Heart right ventricle (tissue), 16 donors: ENCODE measurements at regions not wholly inside any gene's neighbourhood (a gene's known extent, or its start where the extent isn't known, plus 50 kb on each side); places are given as distances from the start of the nearest gene placed in this dataset.

Experiments
- ATAC-seq, 8 donors: fragments of 200-7000 bp; cut with Tn5 transposase; one replicate each; pipeline ENCODE4 v1.9.1; 2020; ENCODE audit warnings: mild to moderate bottlenecking in 8 of 8, moderate library complexity in 8 of 8, moderate number of reproducible peaks in 1 of 8
- DNase-seq, 2 donors: peaks; one replicate each; pipeline ENCODE4 v3.0.0-alpha.2; 2020
- H3K27ac ChIP-seq, 10 donors: fragments of 200-600 bp; sonication (generic) in 2 of 10; one replicate each; pipeline versions ENCODE4 v1.5.0 to v1.8.0; 2020 to 2022; ENCODE audit warnings: mild to moderate bottlenecking in 3 of 10
- H3K27me3 ChIP-seq, 7 donors: fragments of 200-600 bp; one replicate each; pipeline ENCODE4 v1.8.0; 2021 to 2022; ENCODE audit warnings: mild to moderate bottlenecking in 2 of 7
- H3K36me3 ChIP-seq, 9 donors: fragments of 200-600 bp; sonication (generic) in 1 of 9; one replicate each; pipeline versions ENCODE4 v1.5.0 to v1.8.0; 2020 to 2022; ENCODE audit warnings: mild to moderate bottlenecking in 2 of 9
- H3K4me1 ChIP-seq, 9 donors: fragments of 200-600 bp; sonication (generic) in 1 of 9; one replicate each; pipeline versions ENCODE4 v1.5.0 to v1.8.0; 2020 to 2022; ENCODE audit warnings: mild to moderate bottlenecking in 4 of 9
- H3K4me3 ChIP-seq, 10 donors: fragments of 200-600 bp; sonication (generic) in 2 of 10; one replicate each; pipeline versions ENCODE4 v1.5.0 to v1.8.0; 2020 to 2022; ENCODE audit warnings: mild to moderate bottlenecking in 7 of 10, moderate library complexity in 2 of 10
- H3K9me3 ChIP-seq, 11 donors: fragments of 200-600 bp in 10 of 11; sonication (generic) in 2 of 11; one replicate each; pipeline versions ENCODE4 v1.5.0 to v1.8.0; 2013 to 2022; ENCODE audit warnings: mild to moderate bottlenecking in 2 of 11, control low read depth in 1 of 11, moderate library complexity in 1 of 11
- WGBS, 2 donors: extraction: QIAGEN DNeasy Blood & Tissue Kit; methylation state at CpG; one replicate each; pipeline ENCODE4 v1.1.7; 2013; ENCODE audit warnings: inconsistent platforms in 1 of 2; 5-methylcytosine and 5-hydroxymethylcytosine counted together
- intact Hi-C, 10 donors: fragments of 100-400 bp; cut with DNase I; formaldehyde crosslinking; loops; one replicate each; pipeline versions ENCODE4 v1.11.1 to v1.14.2; 2022
- TF ChIP-seq, protein P1 (sequence below), 9 donors: fragments of 200-600 bp; sonication (generic) in 2 of 9; IDR thresholded peaks; one replicate each; pipeline versions ENCODE4 v1.5.0 to v1.8.0; 2021 to 2022; ENCODE audit warnings: antibody characterized with exemption in 9 of 9, mild to moderate bottlenecking in 5 of 9, moderate library complexity in 1 of 9
- donor health status: Arrhythmogenic right ventricular cardiomyopathy.
- donor health status: ischemic (EF 13 %, LVEDD 7.1; RV severe dilation, severe dysfunction).
- donor health status: healthy with polysubstance abuse.
- donor health status: DM: no; HTN: yes; CAD: no.
- donor health status: DM: no; HTN: no; CAD: no.
- donor health status: ischemic (EF 25% LVEDD 6.9; RV normal size, moderate dysfunction).
- donor health status: ischemic (EF 25% LVEDD 5.7; RV mildly dilated, moderate dysfunction).
- donor health status: healthy.
- donor health status: DM: yes; HTN: yes; CAD: no.
- donor health status: Ischemic cardiomyopathy.
- donor health status: ischemic (EF 35%, LVEDD 5.7; RV mildly dilated, moderate dysfunction).
- donor health status: nonischemic (EF 11% LVEDD 7.7; RV severe dilation, severe dysfunction).
- donor health status: DM: yes; HTN: yes; CAD: no.
- donor health status: PGD.
- donor health status: ischemic (EF 29% LVEDD 5.4; RV normal size, mild dysfunction).
- donor health status: nonischemic (EF 23%, LVEDD 6.1; RV moderate dilation, normal function).

DNA sequence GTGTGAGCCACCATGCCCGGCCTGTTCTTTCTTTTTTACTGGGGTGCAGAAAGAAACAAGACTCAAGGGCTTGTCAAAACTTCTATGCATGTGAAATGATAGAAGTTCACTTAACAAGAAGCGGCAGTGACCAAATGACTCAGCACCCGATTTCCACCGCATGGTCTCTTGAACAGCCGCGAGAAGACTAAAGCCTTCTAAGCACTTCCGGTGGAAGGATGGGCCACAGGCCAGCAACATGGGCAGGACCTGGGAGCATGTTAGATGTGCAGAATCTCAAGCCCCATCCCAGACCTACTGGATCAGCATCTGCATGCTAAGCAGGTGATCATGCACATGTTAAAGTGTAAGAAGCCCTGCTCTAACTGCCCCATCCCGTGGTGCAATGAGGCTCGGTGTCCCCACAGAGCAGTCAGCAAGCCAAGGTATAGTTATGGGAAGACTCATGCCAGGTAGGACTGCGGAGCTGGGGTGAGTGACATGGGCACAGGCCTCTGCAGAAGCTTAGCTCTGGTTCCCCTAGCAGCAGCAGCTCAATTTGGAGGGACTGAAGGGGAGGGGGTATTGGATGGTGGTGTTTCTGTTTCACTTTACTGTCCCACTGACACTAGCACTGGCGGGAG lies 88.5 kb upstream of the HNF1B start:
- 83 to 84% methylated on average over 11 of the region's 11 CpGs for WGBS, 2 donors
- ATAC-seq: no peak

DNA sequence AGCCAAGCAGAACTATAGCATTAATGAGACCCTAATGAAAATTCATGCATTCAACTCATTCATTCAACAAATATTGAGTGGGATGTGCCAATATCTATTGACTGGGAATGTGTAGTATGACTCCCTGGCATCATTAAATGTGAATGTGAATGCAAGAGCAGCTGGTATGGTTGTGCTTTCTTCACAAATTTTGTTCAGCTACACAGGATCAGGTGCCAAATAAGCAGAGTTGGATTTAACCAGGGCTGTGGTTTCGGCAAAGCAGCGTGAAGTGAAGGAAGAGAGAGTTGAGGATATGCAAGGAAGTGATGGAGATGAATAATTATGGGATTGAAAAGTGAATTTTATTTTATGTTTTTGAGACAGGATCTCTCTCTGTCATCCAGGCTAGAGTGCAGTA lies 87.1 kb upstream of the HNF1B start:
- 92 to 98% methylated on average over 2 of the region's 2 CpGs for WGBS, 2 donors

More for the DNA sequence above, 88.5 kb upstream of the HNF1B start:
- intact Hi-C loops: no loop called here
- H3K27me3 ChIP-seq: peaks cover 0 to 18% (median 3%) of the 10 kb centered on the region in 7 donors
- TF ChIP-seq, protein P1, sequence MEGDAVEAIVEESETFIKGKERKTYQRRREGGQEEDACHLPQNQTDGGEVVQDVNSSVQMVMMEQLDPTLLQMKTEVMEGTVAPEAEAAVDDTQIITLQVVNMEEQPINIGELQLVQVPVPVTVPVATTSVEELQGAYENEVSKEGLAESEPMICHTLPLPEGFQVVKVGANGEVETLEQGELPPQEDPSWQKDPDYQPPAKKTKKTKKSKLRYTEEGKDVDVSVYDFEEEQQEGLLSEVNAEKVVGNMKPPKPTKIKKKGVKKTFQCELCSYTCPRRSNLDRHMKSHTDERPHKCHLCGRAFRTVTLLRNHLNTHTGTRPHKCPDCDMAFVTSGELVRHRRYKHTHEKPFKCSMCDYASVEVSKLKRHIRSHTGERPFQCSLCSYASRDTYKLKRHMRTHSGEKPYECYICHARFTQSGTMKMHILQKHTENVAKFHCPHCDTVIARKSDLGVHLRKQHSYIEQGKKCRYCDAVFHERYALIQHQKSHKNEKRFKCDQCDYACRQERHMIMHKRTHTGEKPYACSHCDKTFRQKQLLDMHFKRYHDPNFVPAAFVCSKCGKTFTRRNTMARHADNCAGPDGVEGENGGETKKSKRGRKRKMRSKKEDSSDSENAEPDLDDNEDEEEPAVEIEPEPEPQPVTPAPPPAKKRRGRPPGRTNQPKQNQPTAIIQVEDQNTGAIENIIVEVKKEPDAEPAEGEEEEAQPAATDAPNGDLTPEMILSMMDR (IDR thresholded peaks at IDR 0.05): no peak
- peaks cover 0 to 21% (median 0%) of the 10 kb centered on the region in 9 donors for H3K4me1 ChIP-seq
- no peak overlapping the region for H3K4me3 ChIP-seq
- H3K9me3 ChIP-seq: no peaks in the 10 kb centered on the region
- no peak for DNase-seq
- no peak overlapping the region for H3K27ac ChIP-seq
- H3K36me3 ChIP-seq: no peaks in the 10 kb centered on the region

DNA sequence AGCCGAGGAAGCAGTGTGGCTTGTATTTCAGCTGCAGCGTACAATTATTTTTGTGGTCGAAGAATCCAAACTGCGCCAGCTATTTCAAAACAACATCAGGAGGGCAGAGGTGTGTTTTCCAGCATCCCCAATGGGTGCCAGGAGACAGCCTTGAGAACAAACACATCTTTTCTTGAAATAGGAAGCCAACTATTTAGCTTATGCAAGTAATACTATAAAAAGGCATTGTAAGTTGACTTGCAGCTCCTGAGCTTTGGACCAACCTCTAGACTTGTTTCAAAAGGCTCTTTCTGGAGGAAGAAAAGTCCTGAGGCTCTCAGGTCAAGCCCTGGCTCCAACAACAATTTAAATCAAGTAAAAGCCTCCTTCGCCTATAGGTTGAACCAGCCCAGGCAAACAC lies 86.6 kb upstream of the HNF1B start:
- intact Hi-C loops: no loop called here
- TF ChIP-seq, protein P1 (IDR thresholded peaks at IDR 0.05): no peak
- 96 to 97% methylated on average over 5 of the region's 5 CpGs for WGBS, 2 donors
- H3K36me3 ChIP-seq: no peaks in the 10 kb centered on the region
- DNase-seq (no peak), ATAC-seq (no peak)
- peaks cover 0 to 10% (median 0%) of the 10 kb centered on the region in 7 donors for H3K27me3 ChIP-seq
- no peaks in the 10 kb centered on the region for H3K9me3 ChIP-seq
- H3K27ac ChIP-seq: no peak overlapping the region
- H3K4me3 ChIP-seq: no peak overlapping the region
- H3K4me1 ChIP-seq: peaks cover 0 to 39% (median 0%) of the 10 kb centered on the region in 9 donors

More for the DNA sequence above, 87.1 kb upstream of the HNF1B start:
- H3K9me3 ChIP-seq: no peaks in the 10 kb centered on the region
- H3K27ac ChIP-seq: no peak overlapping the region
- H3K36me3 ChIP-seq: no peaks in the 10 kb centered on the region
- H3K4me1 ChIP-seq: peaks cover 0 to 35% (median 0%) of the 10 kb centered on the region in 9 donors
- intact Hi-C loops: no loop called here
- no peak for ATAC-seq
- peaks cover 0 to 13% (median 0%) of the 10 kb centered on the region in 7 donors for H3K27me3 ChIP-seq
- H3K4me3 ChIP-seq: no peak overlapping the region
- TF ChIP-seq, protein P1 (IDR thresholded peaks at IDR 0.05): no peak
- DNase-seq: no peak

DNA sequence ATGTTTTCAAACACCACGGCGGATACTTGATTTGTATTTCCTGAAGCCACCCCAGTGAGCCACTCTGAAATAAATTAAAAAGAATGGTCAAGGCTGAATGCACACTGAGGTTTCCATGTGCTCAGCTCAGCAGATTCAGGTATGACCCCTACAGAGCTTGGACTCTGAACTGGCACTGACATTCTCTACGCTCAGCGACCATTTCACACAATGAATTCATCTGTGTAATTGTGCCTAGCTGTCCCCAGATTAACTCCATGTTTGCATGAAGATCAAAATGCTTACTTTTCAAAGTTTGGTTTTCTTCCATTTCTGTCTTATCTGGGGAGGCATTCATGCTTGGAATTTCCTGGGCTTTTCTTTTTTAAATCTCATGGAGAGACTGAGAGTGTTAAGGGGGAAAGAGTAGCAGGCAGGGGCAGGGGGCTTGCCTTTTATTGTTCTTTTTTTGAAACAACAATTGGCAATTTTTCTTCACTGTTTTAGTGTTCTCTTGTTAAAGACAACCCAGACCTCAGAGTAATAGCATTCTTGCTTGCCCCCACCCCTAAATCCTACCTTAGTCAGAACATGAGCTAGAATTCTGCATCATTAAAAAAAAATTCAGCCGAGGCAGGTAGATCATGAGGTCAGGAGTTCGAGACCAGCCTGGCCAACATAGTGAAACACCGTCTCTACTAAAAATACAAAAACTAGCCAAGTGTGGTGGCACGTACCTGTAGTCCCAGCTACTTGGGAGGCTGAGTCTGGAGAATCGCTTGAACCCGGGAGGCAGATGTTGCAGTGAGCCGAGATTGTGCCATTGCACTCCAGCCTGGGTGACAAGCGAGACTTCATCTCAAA lies 85.5 kb upstream of the HNF1B start:
- Histone ChIP-seq H3K27me3 (peaks cover 0 to 8% (median 0%) of the 10 kb centered on the region in 7 donors), H3K27ac (no peak overlapping the region), H3K9me3 (no peaks in the 10 kb centered on the region), H3K4me3 (no peak overlapping the region), H3K36me3 (no peaks in the 10 kb centered on the region), H3K4me1 (peaks cover 0 to 50% (median 1%) of the 10 kb centered on the region in 9 donors)
- TF ChIP-seq, protein P1 (IDR thresholded peaks at IDR 0.05): no peak
- WGBS, 2 donors: 83 to 85% methylated on average over 12 of the region's 12 CpGs
- DNase-seq: no peak
- intact Hi-C loops: no loop called here
- no peak for ATAC-seq
